ENCODE measurements at regions not wholly inside any gene's neighbourhood (a gene's known extent, or its start where the extent isn't known, plus 50 kb on each side); places are given as distances from the start of the nearest gene placed in this dataset.

GRCh38 chr1:203573730-203574129 is 52.9 kb upstream of the ATP2B4 start:
- 90 to 92% methylated on average over 7 of the region's 7 CpGs for WGBS, 2 donors
- no peak for DNase-seq
- Histone ChIP-seq H3K4me1 (peaks cover 0 to 8% of the 10 kb centered on the region in 2 donors), H3K27me3 (no peaks in the 10 kb centered on the region), H3K27ac (no peak overlapping the region), H3K4me3 (replicated peaks in 1 of 3) (no peak overlapping the region), H3K9me3 (no peaks in the 10 kb centered on the region), H3K36me3 (no peaks in the 10 kb centered on the region)
- intact Hi-C loops (cut with DNase I): no loop called here
- TF ChIP-seq POLR2A (IDR thresholded peaks at IDR 0.05): no peak
- no peak for TF ChIP-seq CTCF (IDR thresholded peaks at IDR 0.05)

All from thyroid gland (tissue), 4 donors.